RKO (cell line): ENCODE measurements at regions not wholly inside any gene's neighbourhood (a gene's known extent, or its start where the extent isn't known, plus 50 kb on each side); places are given as distances from the start of the nearest gene placed in this dataset.
"Not testable (repeated sequence)": the region's sequence is repeated elsewhere in the genome, so short reads cannot be mapped to it uniquely, and the experiment has no call there.

Source experiments
- DNase-seq: peaks from one replicate; pipeline ENCODE4 v3.0.0-alpha.2; 2016; ENCODE audit warnings: low spot score

DNA sequence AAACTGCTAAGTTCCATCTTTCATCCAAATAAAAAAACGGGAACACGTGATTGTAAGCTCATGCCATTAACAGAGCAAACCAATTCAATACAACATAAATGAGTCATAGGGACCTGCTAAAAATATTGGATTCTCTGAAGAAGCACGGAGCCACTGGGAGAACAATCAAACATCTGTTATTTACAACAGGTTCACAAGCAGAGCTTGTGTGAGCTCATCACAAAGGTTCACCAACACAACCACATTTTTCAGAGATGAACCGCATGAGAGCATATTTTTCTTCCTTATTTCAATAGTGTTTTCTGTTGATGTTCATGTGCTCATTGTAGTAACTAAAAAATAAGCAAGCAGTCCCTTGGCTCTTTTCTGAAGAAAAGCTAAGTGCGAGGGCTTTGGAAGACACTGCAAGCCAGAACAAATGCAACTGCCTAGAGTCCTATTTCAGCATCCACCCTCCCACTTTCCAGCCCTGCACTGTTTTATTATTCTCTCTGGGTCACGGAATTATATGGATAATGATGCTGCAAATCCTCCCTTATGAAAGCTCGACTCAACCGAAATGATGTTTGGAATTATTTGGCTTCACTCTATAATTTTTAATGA lies 545.8 kb downstream of the LIG4 start:
- DNase-seq, result no peak

- DNase-seq, result no peak
Observed at GRCh38 chr13:107665926-107666458, 549.3 kb downstream of the LIG4 start.

DNA sequence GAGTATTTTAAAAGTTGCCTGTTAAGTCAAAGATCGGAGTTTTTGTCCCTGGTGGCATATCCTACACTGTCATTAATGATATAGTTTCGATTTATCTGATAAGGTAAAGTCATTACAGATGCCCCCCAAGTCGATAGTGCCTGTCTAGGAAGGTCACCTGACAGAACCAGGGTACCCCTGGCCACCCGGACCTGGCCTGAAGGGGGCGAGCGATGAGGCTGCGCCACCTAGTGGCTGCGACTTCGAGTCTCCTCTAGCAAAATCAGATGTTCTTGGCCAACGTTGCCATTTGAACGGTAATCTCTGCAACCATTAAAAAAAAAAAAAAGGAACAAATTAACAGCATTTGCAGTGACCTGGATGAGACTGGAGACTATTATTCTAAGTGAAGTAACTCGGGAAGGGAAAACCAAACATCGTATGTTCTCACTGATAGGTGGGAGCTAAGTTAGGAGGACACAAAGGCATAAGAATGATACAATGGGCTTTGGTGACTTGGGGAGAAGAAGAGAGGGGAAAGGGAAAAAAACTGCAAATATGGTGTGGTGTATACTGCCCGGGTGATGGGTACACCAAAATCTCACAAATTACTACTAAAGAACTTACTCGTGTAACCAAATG lies 565.1 kb downstream of the LIG4 start:
- DNase-seq, result peak; percentile 41

DNA sequence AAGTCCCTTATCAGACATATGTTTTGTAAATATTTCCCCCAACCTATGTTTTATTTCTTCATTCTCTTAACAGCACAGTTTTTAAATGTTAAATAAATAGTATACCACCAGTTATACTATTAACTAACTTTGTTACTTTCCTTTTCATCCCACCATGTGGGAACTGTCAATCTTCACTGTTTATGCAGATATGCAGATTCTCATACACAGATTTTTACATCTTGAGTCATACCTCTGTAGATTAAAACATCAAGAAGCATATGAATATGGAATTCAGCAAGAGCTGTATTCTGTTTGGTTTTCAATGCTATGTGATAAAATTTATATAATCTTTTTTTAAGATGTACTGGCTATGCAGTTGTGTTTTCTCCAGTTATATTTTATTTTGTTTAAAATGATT lies 566.3 kb downstream of the LIG4 start:
- no peak for DNase-seq

GRCh38 chr13:107644136-107644535 lies 571.2 kb downstream of the LIG4 start:
- no peak for DNase-seq

GRCh38 chr13:107643615-107644014 lies 571.7 kb downstream of the LIG4 start:
- no peak for DNase-seq

DNA sequence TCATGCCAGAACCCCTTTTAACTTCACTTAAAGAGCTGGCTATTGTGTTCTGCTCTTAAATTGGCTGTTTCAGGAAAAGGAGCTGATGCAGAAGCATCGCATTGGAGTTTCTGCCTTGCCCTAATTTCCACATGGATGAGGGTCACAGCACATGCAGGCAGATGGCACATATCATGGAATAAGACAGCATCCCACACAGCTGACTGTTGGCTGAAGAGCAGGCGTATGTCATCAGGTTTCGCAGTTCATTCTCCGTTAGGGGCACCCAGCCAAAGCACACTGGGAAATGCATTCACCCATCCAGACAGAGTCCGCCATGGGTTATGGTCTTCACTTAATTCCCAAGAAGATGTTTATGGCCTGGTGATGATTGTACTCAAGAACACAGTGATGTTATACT lies 572.5 kb downstream of the LIG4 start:
- no peak for DNase-seq

DNA sequence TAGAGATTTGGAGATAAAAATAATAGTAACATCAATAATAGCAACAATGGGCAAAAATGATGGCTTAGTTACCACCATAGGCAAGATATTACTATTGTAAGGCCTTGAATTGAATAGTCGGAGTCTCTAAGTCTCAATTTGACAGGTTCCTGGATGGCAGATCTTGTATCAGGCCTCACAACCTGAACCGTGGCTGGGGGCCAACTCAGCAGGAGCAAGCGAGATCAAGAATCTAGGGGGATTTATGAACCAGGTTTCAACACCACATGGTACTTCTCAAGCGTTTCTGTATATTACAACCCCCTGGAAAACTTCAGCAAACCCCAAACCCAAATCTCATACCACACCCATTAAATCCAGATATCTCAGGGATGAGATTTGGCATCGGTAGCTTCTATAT lies 573.8 kb downstream of the LIG4 start:
- no peak for DNase-seq

DNA sequence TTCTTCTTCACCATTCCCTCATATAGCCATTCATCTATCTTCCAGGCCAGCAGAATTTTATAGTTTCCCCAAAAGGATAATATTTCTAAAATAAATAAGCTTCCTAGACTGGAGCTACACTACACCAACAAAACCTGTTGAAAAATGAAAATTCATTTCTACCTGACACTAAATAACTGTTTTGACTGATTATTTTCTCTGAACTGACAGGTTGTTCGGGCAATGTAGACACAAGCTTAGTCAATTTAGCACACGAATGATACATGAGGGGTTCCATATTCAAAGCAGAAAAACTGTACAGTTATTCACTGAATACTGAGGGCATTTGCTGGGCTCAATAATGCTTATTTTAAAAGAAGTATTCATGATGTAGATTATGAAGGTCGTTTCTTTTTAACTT lies 589.7 kb downstream of the LIG4 start:
- DNase-seq, result no peak

DNA sequence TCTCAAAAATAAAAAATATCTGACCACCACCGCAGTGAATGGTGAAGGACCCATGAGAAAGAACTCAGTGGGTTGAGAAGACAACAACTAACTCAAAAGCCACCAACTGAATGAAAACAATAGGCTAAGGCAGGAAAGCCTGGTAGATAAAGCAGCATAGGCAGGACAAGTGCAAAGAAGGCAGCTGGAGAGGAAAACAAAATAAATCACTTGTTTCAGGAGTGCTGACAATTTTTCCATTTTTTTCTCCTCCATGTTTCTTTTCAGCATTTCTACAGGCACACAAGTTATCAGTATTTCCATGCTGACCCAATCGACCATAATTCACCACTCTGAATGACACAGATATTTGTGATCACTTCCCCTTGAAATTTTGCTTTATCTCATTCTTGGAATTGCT lies 597.8 kb downstream of the LIG4 start:
- DNase-seq, result no peak

GRCh38 chr13:107612376-107612775 lies 603.0 kb downstream of the LIG4 start:
- DNase-seq, result no peak

- DNase-seq, result no peak
Observed at GRCh38 chr13:107608736-107609135, 606.6 kb downstream of the LIG4 start.

GRCh38 chr13:107600971-107601370 lies 614.4 kb downstream of the LIG4 start:
- DNase-seq, result no peak

DNA sequence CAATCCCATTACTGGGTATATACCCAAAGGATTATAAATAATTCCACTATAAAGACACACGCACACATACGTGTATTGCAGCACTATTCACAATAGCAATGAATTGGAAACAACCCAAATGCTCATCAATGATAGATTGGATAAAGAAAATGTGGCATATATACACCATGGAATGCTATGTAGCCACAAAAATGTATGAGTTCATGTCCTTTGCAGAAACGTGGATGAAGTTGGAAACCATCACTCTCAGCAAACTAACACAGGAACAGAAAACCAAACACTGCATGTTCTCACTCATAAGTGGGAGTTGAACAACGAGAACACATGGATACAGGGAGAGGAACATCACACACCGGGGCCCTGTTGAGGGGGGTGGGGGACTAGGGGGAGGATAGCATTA lies 619.0 kb downstream of the LIG4 start:
- not testable (repeated sequence) for DNase-seq

- DNase-seq, result no peak
Observed at GRCh38 chr13:107590556-107590955, 624.8 kb downstream of the LIG4 start.

- DNase-seq, result no peak
Observed at GRCh38 chr13:107587681-107588080, 627.7 kb downstream of the LIG4 start.

- no peak for DNase-seq
Observed at GRCh38 chr13:107586216-107586615, 629.1 kb downstream of the LIG4 start.

GRCh38 chr13:107585469-107586180 lies 629.7 kb downstream of the LIG4 start:
- no peak for DNase-seq

DNA sequence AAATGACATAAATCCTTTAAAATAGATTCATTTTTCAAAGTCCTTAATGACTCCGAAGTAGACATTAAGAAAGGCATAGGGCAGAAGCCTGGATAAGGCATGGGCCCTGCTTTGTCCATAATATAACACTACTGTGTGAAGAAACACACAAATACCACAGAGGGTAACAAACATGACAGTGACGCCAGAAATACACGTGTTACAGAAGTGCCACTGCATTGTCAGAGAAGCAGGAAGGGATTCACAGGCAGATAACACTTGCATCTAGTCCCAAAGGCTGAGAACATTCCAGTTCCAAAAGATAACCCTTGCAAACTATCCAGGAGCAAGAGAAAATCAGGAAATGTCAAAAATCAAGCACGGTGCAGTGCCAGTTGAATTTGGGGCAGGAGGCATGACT lies 633.2 kb downstream of the LIG4 start:
- no peak for DNase-seq

DNA sequence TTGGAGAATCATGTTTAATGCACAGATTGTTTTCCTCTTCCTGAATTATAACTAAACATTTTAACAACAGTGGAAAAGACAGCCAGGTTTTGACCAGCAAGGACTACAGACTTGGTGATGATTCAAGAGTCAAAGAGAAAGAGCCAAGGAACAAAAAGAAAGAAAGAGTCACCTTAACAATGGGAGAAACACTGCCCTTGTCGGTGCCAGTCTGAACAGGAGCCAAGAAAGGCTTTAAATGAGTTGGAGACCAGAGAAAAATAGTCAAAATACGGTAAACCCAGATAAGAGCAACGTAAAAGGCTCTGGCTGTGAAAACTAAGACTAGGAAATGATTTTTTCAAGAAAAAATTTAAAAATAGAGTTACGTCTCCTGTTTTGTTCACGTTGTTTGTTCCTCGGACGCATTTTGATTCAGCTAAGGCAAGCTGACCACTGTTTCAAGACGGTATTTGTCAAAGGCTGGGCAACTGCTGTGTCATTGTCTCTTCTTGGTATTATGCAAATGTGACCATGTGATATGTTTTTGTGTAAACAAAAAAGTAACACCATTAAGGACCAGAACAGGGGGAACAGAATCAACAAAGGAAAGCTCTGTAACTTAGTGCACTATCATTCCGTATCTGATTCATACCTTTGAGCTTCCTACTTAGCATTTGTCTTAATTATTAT lies 634.5 kb downstream of the LIG4 start:
- DNase-seq, result no peak

GRCh38 chr13:107576430-107576829 lies 638.9 kb downstream of the LIG4 start:
- DNase-seq, result no peak

GRCh38 chr13:107574517-107575210 lies 640.7 kb downstream of the LIG4 start:
- DNase-seq, result no peak
